ENCODE measurements at regions not wholly inside any gene's neighbourhood (a gene's known extent, or its start where the extent isn't known, plus 50 kb on each side); places are given as distances from the start of the nearest gene placed in this dataset.

DNA sequence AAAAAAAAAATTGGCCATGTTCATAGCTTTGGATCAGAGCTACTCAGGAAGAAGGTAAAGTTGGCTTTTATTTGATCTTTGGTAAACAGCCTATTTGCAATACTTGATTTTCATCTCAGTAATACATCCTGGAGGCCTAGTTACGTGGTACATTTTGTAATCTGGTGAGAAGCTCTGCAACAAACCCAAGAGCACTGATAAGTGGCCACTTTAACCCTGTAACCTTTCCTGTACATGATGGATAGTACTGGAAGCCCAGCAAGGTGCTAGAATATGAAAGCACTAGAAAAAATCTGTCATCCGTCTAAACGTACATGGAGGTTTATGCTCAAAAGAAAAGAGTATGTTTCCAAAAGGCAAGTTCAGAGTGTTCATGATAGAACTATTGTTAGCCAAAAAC is 88.3 kb upstream of the BMP2K start:
- TF ChIP-seq CTCF (IDR thresholded peaks at IDR 0.05) = no peak
- no peak for TF ChIP-seq ZFX (IDR thresholded peaks at IDR 0.05; ENCODE audit: borderline replicate concordance)

Data from 22Rv1 (cell line).